D721Med (cell line): ENCODE measurements at regions not wholly inside any gene's neighbourhood (a gene's known extent, or its start where the extent isn't known, plus 50 kb on each side); places are given as distances from the start of the nearest gene placed in this dataset.

Experiments
- DNase-seq: peaks from one replicate; pipeline ENCODE4 v3.0.0; 2011; ENCODE audit warnings: low spot score; ENCODE audit not compliant: insufficient read length
- FAIRE-seq: peaks from 2 replicates; lab custom pipeline; 2011; peaks lifted over from hg19 to GRCh38; lab: Jason Lieb, UNC
- CTCF ChIP-seq: IDR thresholded peaks from 2 replicates; pipeline ENCODE4 v1.5.1; 2012; ENCODE audit warnings: mild to moderate bottlenecking, control low read depth; ENCODE audit not compliant: insufficient read depth; ENCODE audit errors: missing control alignments

GRCh38 chrX:109842611-109843010 lies 109.6 kb upstream of the ACSL4 start:
- DNase-seq (no peak), FAIRE-seq (no peak)
- no peak for TF ChIP-seq CTCF

DNA sequence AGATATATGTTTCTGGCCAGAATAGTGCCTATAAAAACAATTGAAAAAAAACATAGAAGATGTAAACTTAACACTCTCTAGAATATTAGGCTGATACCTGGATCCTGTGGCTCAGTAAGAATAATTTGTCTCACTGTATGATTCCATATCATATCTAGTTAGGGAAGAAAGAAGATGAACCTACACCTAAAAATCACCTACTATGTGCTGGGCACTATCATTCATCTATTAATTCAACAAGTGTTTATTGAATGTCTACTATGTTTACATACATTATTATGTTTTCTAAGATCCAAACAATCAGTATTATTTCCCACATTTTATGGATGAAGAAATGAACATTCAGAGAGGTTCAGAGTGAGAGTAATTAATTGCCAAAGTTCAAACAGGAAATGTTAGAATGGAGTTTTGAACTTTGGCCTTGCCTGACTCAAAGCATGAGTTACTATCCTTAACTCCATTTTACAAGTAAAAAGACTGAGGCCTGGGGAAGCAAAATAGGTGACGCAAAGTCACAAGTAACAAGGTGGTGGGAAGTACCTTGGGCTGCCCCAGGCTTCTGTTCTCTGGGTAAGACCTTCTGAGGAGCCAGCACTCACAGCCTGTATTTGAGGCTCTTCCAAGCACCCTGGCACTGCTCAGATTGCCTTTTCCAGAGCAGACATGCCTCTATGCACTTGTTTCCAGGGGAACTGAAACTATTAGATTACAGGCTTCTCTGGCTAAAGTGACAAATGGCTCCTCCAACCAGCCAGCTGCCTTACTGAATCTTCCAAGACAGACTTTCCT lies 111.1 kb upstream of the ACSL4 start:
- FAIRE-seq: no peak
- DNase-seq: no peak
- TF ChIP-seq CTCF: no peak

DNA sequence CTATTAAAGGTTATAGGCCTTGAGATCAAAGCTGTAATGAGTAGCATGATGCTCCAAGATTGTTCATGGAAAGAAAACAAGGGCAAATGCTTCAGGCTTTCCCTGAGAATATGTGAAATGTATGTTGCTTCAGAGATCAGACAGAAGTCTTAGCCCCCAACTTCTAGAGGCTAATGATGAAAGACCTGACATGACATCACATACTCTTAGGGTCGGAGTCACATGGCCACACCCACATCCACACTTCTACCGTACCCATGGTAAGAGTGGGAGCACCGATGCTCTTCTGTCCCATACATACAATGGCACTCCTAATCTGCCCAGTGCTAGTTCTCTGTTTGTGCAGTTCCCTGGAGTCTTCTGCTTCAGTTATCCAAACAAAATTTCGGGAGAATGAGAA lies 111.9 kb upstream of the ACSL4 start:
- no peak for TF ChIP-seq CTCF
- DNase-seq (no peak), FAIRE-seq (no peak)

DNA sequence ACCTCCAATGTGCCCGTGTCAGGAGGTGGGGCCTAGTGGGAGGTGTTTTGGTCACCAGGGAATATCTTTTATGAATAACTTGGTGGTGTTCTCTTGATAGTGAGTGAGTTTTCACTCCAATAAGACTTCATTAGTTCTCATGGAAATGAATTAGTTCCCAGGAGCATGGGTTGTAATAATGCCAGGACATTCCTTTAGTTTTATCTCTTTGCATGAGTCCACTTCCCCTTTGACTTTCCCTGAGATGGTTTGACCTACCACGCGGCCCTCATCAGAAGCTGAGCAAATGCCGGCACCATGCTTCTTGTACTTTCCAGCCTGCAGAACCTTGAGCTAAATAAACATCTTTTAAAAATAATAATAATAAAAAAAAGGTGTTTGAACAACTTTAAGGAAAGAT lies 112.9 kb upstream of the ACSL4 start:
- FAIRE-seq (no peak), DNase-seq (no peak)
- no peak for TF ChIP-seq CTCF

GRCh38 chrX:109847257-109848187 lies 114.5 kb upstream of the ACSL4 start:
- DNase-seq: no peak
- peak; percentile 29 for FAIRE-seq
- no peak for TF ChIP-seq CTCF

GRCh38 chrX:109848461-109849050 lies 115.5 kb upstream of the ACSL4 start:
- DNase-seq (peak; percentile 14), FAIRE-seq (peak; percentile 94)
- TF ChIP-seq CTCF: no peak
